Stimulated activated CD4-positive, alpha-beta T cell treated with anti-CD3 and anti-CD28 coated beads, Interleukin-2, amount 100 ng/mL, for 24 hours (primary cell): ENCODE measurements at regions not wholly inside any gene's neighbourhood (a gene's known extent, or its start where the extent isn't known, plus 50 kb on each side); places are given as distances from the start of the nearest gene placed in this dataset.
A peak's percentile ranks its signal among the peaks of the same experiment; 100 is the strongest.

Source experiments
- DNase-seq, 2 donors: peaks; one replicate each; pipeline ENCODE4 v3.0.0-alpha.2; 2020

DNA sequence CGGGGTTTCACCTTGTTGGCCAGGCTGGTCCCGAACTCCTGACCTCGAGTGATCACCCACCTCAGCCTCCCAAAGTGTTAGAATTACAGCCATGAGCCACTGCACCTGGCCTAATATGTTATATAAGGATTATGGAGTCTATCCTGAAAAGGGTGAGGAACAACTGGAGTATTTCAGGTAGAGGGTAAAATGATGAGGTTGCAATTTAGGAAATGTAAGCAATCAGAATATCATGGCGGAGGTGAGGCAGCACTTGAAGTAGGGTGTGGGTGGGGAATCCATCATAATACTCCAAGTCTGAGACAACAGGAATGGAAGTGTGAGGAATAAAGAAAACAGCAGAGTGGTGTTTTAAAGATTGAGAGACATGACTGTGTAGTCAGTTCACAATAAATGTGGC lies 582.2 kb downstream of the FGF9 start:
- DNase-seq = no peak

DNA sequence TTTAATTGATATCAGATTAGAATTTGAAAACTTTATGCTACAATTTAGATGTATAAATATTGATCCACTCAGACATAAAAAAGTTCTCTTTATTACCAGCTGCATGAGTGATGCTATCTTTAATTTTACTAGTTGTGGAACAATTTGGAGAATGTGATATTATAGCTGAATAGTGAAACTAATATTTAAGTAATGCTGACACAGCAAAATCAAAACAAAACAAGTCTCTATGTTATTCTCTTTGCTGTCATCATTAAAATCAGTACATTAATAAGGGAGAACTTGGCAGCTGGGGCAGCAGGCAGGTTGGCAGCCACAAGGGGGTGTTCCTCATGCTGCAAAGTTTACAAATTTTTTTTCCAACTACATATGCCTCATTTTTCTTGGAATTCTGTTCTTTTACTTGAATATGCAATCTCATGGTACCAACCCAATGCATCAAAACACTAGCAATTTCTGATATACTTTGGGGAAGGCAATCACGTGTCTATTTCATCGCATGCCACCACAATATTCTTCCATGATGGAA lies 585.3 kb downstream of the FGF9 start:
- no peak for DNase-seq

- DNase-seq = no peak
Measured at GRCh38 chr13:22262001-22262885, 591.4 kb downstream of the FGF9 start.

GRCh38 chr13:22263185-22263584 lies 592.3 kb downstream of the FGF9 start:
- DNase-seq = no peak

DNA sequence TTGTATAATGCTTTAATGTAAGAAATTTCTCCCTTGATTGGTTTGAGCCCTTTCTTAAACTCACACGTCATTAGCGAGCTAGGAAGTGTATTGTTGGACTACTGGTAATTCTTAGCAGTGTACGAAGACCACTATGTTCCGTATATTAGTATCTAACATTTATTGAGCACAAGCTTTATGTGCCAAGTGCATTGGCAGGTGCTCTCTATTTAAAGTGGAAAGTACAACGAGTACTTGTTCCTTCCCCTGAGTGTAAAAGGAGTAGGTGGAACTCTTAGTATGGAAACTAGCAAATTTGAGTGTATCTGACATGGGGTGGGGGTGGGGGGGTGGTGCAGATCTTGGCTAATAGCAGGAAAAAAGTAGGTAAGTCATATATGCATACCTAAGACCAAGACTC lies 594.7 kb downstream of the FGF9 start:
- no peak for DNase-seq

GRCh38 chr13:22270881-22271280 lies 600.0 kb downstream of the FGF9 start:
- no peak for DNase-seq

DNA sequence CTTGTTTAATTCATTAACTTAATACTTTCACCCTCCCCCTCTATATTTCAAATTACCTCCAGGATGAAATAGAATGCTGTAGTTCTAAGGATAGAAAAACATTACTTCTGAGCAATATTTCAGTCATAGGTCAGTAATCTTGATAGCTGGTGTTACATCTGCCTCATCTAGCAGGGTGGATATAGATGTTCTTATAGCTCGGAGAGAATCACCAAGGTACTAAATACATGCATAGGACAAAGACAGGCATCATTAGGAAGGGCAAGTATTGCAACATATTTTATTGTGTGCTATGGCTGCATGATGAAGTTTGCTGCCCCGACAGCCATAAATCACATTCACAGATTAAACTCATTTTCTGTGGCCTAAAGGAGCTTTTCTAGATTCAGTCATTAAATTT lies 601.0 kb downstream of the FGF9 start:
- DNase-seq = no peak

DNA sequence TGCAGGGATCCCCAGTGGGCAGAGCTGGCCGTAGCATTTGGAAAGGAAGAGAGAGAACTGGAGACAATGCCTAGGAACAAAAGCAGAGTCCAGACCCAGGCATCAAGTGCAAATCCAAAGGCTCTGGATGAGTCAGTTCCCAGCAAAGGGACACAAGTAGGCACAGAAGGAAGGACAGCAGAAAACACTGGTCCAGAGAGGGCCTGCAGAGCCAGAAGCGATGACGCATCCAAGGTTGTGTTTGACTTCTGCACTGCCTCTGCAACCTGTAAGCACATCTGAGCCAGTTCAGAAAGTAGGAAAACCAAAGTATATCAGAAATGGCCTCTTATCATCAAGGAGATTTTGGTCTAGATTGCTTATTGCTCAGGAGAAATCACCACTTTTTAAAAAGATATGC lies 604.5 kb downstream of the FGF9 start:
- DNase-seq = no peak

GRCh38 chr13:22276616-22277015 lies 605.7 kb downstream of the FGF9 start:
- no peak for DNase-seq

GRCh38 chr13:22278336-22278929 lies 607.6 kb downstream of the FGF9 start:
- peak; percentile 71 to 75 for DNase-seq

DNA sequence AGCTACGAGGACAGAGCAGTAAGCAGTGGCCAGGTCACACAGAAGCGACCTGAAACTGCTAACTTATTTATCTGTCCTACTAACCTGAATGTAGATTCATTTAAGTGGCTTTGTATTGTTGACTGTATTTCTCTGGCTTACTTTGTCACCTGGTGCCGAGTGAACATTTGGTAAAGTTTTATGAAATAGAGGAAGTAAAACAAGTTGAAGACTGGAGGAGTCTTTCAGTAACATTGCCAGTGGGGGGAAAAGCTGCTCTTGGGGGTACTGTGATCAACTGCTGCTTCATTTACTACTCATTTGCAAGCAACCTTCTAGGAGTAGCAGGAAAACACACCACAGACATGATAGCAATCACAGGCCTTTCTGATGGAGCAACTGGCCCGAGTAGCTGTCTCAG lies 615.0 kb downstream of the FGF9 start:
- no peak for DNase-seq

- DNase-seq = no peak
Measured at GRCh38 chr13:22286338-22286737, 615.5 kb downstream of the FGF9 start.

GRCh38 chr13:22287343-22287920 lies 616.6 kb downstream of the FGF9 start:
- no peak for DNase-seq

DNA sequence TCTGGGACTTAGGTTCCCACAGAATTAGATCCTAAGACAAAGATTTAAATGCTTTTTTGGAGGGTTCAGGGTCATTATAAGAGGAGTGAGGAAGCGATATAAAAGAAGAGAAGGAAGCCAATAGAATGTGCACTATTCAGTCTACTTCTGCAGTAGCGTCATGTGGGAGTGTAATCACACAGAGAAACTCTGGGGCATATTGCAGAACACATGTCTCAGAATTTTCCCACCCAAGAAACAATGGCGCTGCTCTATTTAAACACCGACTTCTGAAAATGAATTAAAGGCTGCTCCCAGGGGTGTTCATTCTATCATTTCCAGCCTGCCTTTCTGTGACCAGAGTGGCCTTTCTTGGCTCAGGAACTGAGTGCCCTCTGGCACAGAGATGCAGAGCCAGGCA lies 617.6 kb downstream of the FGF9 start:
- no peak for DNase-seq

GRCh38 chr13:22289711-22290110 lies 618.8 kb downstream of the FGF9 start:
- DNase-seq = no peak

DNA sequence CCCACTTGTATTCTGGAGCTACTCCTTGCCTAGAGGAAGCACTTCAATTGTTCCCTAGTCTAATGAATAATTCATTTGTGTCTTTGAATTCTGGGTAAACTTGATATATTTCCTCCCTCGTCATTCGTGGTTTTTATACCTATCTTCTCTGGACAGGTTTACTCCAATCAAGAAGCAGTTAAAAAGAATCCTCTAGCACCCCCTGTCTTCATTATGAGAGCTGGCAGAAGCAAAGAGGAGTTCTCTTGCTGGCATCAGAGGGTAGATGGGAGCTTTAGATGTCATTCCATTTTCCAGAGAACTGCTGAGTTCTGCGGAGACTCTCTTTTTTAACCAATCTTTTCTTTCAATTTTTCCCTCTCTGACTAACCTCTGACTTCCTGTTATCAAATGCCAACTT lies 627.7 kb downstream of the FGF9 start:
- DNase-seq = no peak

DNA sequence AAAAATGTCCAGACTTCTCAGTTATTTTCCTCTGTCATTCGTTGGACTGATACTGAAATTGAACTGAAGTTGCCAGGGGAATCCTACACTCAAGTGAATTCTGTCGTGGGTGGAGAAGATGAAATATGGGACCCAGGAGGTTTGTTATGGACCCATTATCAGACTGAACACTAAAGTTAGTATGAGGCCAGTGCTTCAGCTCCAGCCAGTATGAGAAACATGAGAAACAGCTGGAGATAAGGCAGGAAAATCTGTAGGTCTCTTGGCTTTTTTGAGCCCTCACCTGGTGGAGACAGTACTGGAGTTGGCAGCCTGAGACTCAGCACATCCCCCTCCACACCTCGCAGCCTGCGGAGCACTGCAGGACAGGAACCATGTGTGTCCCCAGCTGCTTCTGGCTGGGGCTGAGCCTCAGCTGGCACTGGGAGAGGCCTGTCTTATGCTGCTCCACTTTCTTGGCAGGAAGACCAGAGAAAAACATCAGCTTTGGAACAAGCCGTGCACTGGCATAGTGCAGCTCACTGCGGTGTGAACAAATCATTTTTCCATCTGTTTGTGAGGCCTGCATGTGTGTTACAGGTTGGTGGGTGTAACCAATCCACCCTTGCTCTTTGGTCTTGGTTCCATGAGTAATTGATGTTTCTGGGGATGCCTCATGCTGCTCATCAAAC lies 641.0 kb downstream of the FGF9 start:
- no peak for DNase-seq

DNA sequence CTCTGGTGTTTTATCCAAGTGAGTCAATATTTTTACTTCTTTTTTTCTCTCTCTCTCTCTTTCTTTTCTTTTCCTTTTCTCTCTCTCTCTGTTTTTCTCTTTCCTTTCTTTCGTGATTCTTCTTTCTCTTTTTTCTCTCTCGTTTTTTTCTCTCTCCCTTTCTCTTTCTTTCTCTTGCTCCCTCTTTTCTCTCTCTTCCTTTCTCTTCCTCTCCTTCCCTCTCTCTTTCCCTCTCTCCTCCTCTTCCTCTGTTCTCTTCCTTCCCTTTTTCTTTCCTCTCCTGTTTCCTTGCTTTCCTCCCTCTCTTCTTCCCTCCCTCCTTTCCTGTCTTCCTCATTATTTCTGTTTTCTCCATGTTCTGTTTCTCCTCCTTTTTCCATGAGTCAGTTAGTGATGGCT lies 641.5 kb downstream of the FGF9 start:
- no peak for DNase-seq

DNA sequence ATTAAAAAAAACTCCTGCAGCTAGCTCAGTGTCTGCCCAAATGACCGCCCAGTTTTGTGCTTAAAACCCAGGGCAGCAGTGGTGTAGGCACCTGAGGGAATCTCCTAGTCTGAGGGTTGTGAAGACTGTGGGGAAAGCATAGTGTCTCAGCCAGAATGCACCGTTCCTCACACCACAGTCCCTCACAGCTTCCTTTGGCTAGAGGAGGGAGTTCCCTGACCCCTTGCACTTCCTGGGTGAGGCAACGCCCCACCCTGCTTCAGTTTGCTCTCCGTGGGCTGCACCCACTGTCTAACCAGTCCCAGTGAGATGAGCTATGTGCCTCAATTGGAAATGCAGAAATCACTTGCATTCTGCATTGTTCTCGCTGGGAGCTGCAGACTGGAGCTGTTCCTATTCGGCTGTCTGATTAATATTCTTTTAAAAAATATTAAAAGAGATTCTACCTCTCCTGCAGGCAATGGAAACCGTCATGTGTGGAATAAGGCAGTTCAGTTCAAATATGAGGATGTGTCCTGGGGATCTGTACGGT lies 645.7 kb downstream of the FGF9 start:
- DNase-seq = no peak

DNA sequence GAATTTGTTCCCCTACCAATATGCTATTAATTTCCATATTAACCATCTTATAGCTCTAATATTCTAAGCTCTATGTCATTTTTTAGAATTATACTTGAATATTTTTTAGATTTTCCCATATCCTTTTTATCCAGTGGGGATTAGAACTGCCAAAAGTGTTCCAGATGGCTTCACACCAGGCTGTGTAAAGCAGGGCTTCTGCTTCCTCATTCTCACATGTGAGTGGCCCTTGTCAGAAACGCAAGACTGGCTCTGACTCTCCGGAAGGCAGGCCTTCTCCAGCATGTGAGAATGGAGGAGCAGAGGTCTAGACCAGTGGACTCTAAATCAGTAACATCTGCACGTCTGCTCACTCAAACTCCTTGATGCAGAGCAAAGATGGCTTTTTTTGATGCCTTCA lies 650.1 kb downstream of the FGF9 start:
- DNase-seq = no peak

- no peak for DNase-seq
Measured at GRCh38 chr13:22325761-22326160, 654.9 kb downstream of the FGF9 start.

GRCh38 chr13:22332416-22332815 lies 661.5 kb downstream of the FGF9 start:
- no peak for DNase-seq

DNA sequence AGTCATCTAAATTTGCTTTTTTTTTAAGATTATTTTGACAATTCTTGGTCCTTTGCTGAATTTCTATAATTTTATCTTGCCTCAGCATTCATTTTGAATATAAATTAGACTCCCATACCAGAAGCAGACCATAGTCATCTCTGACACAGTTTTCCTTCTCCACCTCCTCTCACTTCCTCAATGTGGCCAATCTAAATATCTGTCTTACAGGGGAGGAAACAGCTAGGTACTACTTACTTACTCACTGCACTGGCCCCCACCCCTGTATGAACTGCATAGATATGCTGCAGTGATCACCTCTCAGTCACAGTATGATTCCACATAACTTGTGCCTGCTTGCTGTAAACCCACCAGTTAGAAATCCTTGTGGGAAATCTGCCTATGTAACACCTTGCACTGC lies 665.6 kb downstream of the FGF9 start:
- no peak for DNase-seq
